Upper lobe of left lung (tissue), 6 donors: ENCODE measurements at regions not wholly inside any gene's neighbourhood (a gene's known extent, or its start where the extent isn't known, plus 50 kb on each side); places are given as distances from the start of the nearest gene placed in this dataset.

Experiments
- ATAC-seq, 2 donors: fragments of 200-7000 bp; cut with Tn5 transposase; one replicate each; pipeline ENCODE4 v1.9.1; 2022; ENCODE audit warnings: mild to moderate bottlenecking in 2 of 2, moderate library complexity in 2 of 2; ENCODE audit not compliant: low FRiP score in 2 of 2
- DNase-seq, 2 donors: peaks; one replicate each; pipeline ENCODE4 v3.0.0-alpha.2; 2019 to 2020
- H3K27ac ChIP-seq, 4 donors: fragments of 200-600 bp; sonication (generic); one replicate each; pipeline ENCODE4 v1.5.1; 2016 to 2019
- H3K27me3 ChIP-seq, 4 donors: fragments of 200-600 bp; sonication (generic); one replicate each; pipeline ENCODE4 v1.5.1; 2017 to 2019
- H3K36me3 ChIP-seq, 4 donors: fragments of 200-600 bp; sonication (generic); one replicate each; pipeline ENCODE4 v1.5.1; 2016 to 2019
- H3K4me1 ChIP-seq, 4 donors: fragments of 200-600 bp; sonication (generic); one replicate each; pipeline ENCODE4 v1.5.1; 2018 to 2019
- H3K4me3 ChIP-seq, 4 donors: fragments of 200-600 bp; sonication (generic); one replicate each; pipeline ENCODE4 v1.5.1; 2017 to 2019; ENCODE audit warnings: mild to moderate bottlenecking in 2 of 4, moderate library complexity in 1 of 4
- H3K9me3 ChIP-seq, 4 donors: fragments of 200-600 bp; sonication (generic); one replicate each; pipeline ENCODE4 v1.5.1; 2018 to 2019
- EP300 ChIP-seq, 4 donors: sonication (generic); formaldehyde crosslinking; IDR thresholded peaks; one replicate each; pipeline ENCODE4 v1.5.1; 2017; ENCODE audit warnings: antibody characterized with exemption in 4 of 4, control low read depth in 2 of 4
- POLR2A ChIP-seq, 4 donors: fragments of 450-650 bp; IDR thresholded peaks; one replicate each; pipeline ENCODE4 v1.5.1; 2016 to 2017; ENCODE audit warnings: antibody characterized with exemption in 4 of 4, mild to moderate bottlenecking in 2 of 4
- POLR2AphosphoS5 ChIP-seq, 2 donors: sonication (generic); formaldehyde crosslinking; IDR thresholded peaks; one replicate each; pipeline ENCODE4 v1.5.1; 2017; ENCODE audit warnings: antibody characterized with exemption in 2 of 2
- WGBS, 2 donors: methylation state at CpG; one replicate each; pipeline ENCODE4 v1.1.5; 2017 to 2018; 5-methylcytosine and 5-hydroxymethylcytosine counted together
- TF ChIP-seq, protein P1 (sequence below), 6 experiments: fragments of 450-650 bp in 4 of 6; fragments of 200-600 bp in 2 of 6; sonication (generic) in 2 of 6; IDR thresholded peaks; one replicate each; pipeline ENCODE4 v1.5.1; 2016 to 2019; ENCODE audit warnings: antibody characterized with exemption in 6 of 6
- donor health status: DM: no; HTN: no; CAD: no; lungs with moderate emphysema.
- donor health status: DM: no; HTN: yes; CAD: no; lungs with severe emphysema.

DNA sequence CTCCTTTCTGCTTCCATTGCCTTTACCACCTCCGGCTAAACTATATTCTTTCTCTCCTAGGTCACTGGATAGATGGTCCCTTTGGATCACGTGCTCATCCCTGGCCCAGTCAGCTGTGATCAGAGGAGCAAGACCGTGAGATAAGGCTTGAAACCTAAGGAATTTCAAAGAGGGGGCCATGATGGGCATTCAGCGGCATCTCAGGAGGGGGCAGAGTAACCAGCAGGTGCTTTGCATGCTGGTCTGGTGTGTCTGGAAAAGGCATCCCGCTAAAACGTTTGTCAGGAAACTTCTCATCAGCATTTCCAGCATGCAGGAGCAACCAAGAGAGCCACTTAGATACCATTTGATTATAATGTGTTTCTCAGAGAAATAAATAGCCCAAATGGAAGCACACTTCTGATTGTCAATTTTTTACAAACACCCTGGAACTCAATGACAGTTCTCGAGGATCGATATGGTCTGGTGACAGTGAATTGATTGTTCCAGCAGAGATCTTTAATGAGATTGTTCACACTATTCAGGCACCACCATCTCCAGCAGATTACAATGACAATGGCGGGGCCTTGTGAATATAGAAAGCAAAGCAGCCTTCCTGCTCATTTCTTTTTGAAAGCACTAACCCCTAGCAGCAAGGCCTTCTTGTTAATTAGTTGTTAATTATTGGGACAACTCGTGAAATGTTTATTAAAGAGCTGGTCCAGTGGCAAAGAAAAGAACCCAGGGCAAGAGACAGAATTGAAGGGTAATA is 327.1 kb downstream of the PTTG2 start:
- ATAC-seq, result no peak
- Histone ChIP-seq H3K36me3 (no peaks in the 10 kb centered on the region), H3K27me3 (no peaks in the 10 kb centered on the region), H3K9me3 (no peaks in the 10 kb centered on the region), H3K4me1 (no peaks in the 10 kb centered on the region), H3K27ac (no peak overlapping the region), H3K4me3 (no peak overlapping the region)
- TF ChIP-seq POLR2A (IDR thresholded peaks at IDR 0.05), result no peak
- no peak for TF ChIP-seq POLR2AphosphoS5 (IDR thresholded peaks at IDR 0.05)
- TF ChIP-seq EP300 (IDR thresholded peaks at IDR 0.05), result no peak
- TF ChIP-seq, protein P1, sequence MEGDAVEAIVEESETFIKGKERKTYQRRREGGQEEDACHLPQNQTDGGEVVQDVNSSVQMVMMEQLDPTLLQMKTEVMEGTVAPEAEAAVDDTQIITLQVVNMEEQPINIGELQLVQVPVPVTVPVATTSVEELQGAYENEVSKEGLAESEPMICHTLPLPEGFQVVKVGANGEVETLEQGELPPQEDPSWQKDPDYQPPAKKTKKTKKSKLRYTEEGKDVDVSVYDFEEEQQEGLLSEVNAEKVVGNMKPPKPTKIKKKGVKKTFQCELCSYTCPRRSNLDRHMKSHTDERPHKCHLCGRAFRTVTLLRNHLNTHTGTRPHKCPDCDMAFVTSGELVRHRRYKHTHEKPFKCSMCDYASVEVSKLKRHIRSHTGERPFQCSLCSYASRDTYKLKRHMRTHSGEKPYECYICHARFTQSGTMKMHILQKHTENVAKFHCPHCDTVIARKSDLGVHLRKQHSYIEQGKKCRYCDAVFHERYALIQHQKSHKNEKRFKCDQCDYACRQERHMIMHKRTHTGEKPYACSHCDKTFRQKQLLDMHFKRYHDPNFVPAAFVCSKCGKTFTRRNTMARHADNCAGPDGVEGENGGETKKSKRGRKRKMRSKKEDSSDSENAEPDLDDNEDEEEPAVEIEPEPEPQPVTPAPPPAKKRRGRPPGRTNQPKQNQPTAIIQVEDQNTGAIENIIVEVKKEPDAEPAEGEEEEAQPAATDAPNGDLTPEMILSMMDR (IDR thresholded peaks at IDR 0.05), result no peak
- WGBS, 2 donors, result 88 to 89% methylated on average over 10 of the region's 10 CpGs
- DNase-seq, result no peak

DNA sequence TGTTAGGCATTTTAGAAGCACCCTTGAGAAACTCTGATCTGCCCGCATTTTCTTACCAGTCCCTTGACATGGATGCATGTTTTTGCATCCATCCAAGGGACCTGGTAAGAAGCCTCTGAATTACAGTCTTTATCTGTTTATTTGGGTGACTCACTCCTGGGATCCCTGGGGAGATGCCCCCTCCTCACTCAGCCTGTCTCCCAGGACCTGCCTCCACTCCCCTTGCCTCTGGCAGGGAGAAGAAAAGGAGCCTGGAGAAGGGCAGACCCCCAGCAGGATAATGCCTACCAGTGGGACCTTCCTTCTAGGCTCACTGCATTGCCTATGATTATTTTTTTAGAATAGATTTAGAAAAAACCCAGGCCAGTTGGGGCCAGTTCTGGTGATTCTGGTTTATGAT is 329.4 kb downstream of the PTTG2 start:
- DNase-seq, result no peak
- Histone ChIP-seq H3K27me3 (no peaks in the 10 kb centered on the region), H3K36me3 (no peaks in the 10 kb centered on the region), H3K9me3 (peaks cover 0 to 8% (median 3%) of the 10 kb centered on the region in 4 donors), H3K4me3 (no peak overlapping the region), H3K4me1 (no peaks in the 10 kb centered on the region), H3K27ac (no peak overlapping the region)
- no peak for ATAC-seq
- no peak for TF ChIP-seq EP300 (IDR thresholded peaks at IDR 0.05)
- TF ChIP-seq, protein P1 (IDR thresholded peaks at IDR 0.05), result no peak
- TF ChIP-seq POLR2A (IDR thresholded peaks at IDR 0.05), result no peak
- no peak for TF ChIP-seq POLR2AphosphoS5 (IDR thresholded peaks at IDR 0.05)
- WGBS, 2 donors, result 88 to 96% methylated on average over 1 of the region's 1 CpG

DNA sequence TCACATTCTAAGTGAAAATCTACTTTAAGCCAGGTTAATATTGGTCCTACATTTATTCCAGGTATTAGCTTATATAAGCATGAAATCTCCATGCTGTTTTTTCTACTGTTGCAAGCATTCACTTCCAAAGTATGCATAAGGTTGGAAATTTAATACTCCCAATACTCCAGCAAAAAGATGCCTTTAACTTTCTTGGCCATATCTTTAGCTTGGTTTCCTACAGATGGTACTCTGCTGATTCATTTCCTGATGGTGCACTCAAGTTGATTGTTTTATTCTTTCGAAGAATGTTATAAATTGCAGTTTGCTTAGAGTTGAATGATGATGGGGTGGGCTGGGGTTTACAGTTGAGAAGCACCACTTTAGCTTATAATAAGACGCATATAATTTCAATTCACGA is 330.2 kb downstream of the PTTG2 start:
- TF ChIP-seq POLR2AphosphoS5 (IDR thresholded peaks at IDR 0.05) (no peak), POLR2A (IDR thresholded peaks at IDR 0.05) (no peak), EP300 (IDR thresholded peaks at IDR 0.05) (no peak)
- TF ChIP-seq, protein P1 (IDR thresholded peaks at IDR 0.05), result no peak
- Histone ChIP-seq H3K4me1 (no peaks in the 10 kb centered on the region), H3K4me3 (no peak overlapping the region), H3K9me3 (peaks cover 0 to 8% (median 3%) of the 10 kb centered on the region in 4 donors), H3K27me3 (no peaks in the 10 kb centered on the region), H3K27ac (no peak overlapping the region), H3K36me3 (no peaks in the 10 kb centered on the region)
- DNase-seq (no peak), ATAC-seq (no peak)
- 53 to 57% methylated on average over 3 of the region's 3 CpGs for WGBS, 2 donors

DNA sequence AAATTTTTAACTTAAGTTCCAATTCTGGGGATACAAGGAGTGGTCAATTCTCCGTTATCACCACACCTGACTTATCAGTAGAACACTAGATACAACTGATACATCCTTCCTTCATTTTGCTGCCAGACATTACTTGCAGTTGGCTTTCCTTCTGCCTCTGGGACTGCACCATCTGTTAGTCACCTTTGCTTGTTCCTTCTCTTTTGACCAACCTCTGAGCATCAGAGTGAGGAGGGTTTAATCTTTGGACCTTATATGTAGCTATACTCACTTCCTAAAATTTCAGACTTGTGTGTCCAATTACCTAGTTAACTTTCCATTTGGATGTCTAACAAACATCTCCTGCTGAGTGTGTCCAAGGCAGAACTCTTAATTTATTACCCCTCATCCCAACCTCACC is 330.7 kb downstream of the PTTG2 start:
- DNase-seq (no peak), ATAC-seq (no peak)
- 62 to 80% methylated on average over 1 of the region's 1 CpG for WGBS, 2 donors
- no peaks in the 10 kb centered on the region for H3K4me1 ChIP-seq
- H3K36me3 ChIP-seq, result no peaks in the 10 kb centered on the region
- TF ChIP-seq POLR2AphosphoS5 (IDR thresholded peaks at IDR 0.05) (no peak), EP300 (IDR thresholded peaks at IDR 0.05) (no peak), POLR2A (IDR thresholded peaks at IDR 0.05) (no peak)
- TF ChIP-seq, protein P1 (IDR thresholded peaks at IDR 0.05), result no peak
- H3K9me3 ChIP-seq, result peaks cover 0 to 8% (median 3%) of the 10 kb centered on the region in 4 donors
- no peak overlapping the region for H3K4me3 ChIP-seq
- no peak overlapping the region for H3K27ac ChIP-seq
- H3K27me3 ChIP-seq, result no peaks in the 10 kb centered on the region

DNA sequence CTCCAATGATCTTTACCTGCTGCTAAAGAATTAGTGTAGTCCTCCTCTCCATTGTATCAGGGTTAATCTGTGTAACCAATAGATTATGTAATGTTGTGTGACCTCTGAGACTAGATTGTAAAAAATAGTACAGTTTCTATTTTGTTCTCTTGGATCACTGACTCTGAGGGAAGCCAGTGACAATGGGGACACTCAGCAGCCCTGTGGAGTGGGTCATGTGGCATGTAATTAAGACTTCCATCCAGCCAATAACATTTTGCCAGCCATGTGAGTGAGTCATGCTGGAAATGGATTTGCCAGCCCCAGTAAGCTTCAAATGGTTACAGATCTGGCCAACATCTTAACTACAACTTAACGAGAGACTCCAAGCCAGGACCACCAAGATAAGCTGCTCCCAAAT is 332.3 kb downstream of the PTTG2 start:
- no peak for TF ChIP-seq POLR2A (IDR thresholded peaks at IDR 0.05)
- no peak for TF ChIP-seq EP300 (IDR thresholded peaks at IDR 0.05)
- no peak for TF ChIP-seq POLR2AphosphoS5 (IDR thresholded peaks at IDR 0.05)
- TF ChIP-seq, protein P1 (IDR thresholded peaks at IDR 0.05), result no peak
- WGBS, 2 donors, result 90 to 95% methylated on average over 1 of the region's 1 CpG
- Histone ChIP-seq H3K36me3 (no peaks in the 10 kb centered on the region), H3K9me3 (peaks cover 0 to 8% (median 3%) of the 10 kb centered on the region in 4 donors), H3K4me1 (no peaks in the 10 kb centered on the region), H3K27me3 (no peaks in the 10 kb centered on the region), H3K4me3 (no peak overlapping the region), H3K27ac (no peak overlapping the region)
- DNase-seq (no peak), ATAC-seq (no peak)
